ENCODE measurements at regions not wholly inside any gene's neighbourhood (a gene's known extent, or its start where the extent isn't known, plus 50 kb on each side); places are given as distances from the start of the nearest gene placed in this dataset.

GRCh38 chr3:168877899-168878298 is 782.2 kb upstream of the GOLIM4 start:
- Histone ChIP-seq H2BK120ac (ENCODE audit: low read depth, low read length) (no peak overlapping the region), H4K8ac (ENCODE audit: low read depth in 2 of 2, low read length in 2 of 2) (no peak overlapping the region), H2AK9ac (replicated peaks; ENCODE audit: low read depth, low read length, poor library complexity) (no peak overlapping the region), H4K91ac (ENCODE audit: insufficient read depth, low read depth, low read length) (no peak overlapping the region), H4K5ac (ENCODE audit: low read depth, low read length) (no peak overlapping the region), H3K14ac (replicated peaks; ENCODE audit: low read depth, low read length) (no peak overlapping the region), H3K4me3 (ENCODE audit: insufficient read depth, low read depth, low read length) (no peak overlapping the region), H4K20me1 (ENCODE audit: insufficient read depth, low read length) (no peaks in the 10 kb centered on the region), H3K4me1 (ENCODE audit: control insufficient read depth, insufficient read depth, low read length) (no peaks in the 10 kb centered on the region), H3K18ac (ENCODE audit: low read depth, low read length) (no peak overlapping the region), H2AK5ac (ENCODE audit: low read depth, low read length) (no peak overlapping the region), H3K27ac (ENCODE audit: insufficient read depth, low read length) (no peak overlapping the region), H2BK20ac (ENCODE audit: low read depth, low read length) (no peak overlapping the region), H3K23ac (ENCODE audit: low read depth, low read length) (no peak overlapping the region), H3K9me3 (ENCODE audit: control insufficient read depth, insufficient read depth, low read length) (no peaks in the 10 kb centered on the region), H3K9ac (ENCODE audit: low read depth, low read length) (no peak overlapping the region), H3K56ac (ENCODE audit: extremely low read depth, insufficient read depth, low read length) (no peak overlapping the region), H2BK5ac (ENCODE audit: low read depth, low read length, poor library complexity, severe bottlenecking) (no peak overlapping the region), H3K4ac (ENCODE audit: low read depth, low read length) (no peak overlapping the region), H2BK15ac (ENCODE audit: low read depth, low read length) (no peak overlapping the region), H2AFZ (replicated peaks; ENCODE audit: low read length, poor library complexity) (no peak overlapping the region), H3K36me3 (ENCODE audit: control insufficient read depth, insufficient read depth, low read length) (no peaks in the 10 kb centered on the region), H3K4me2 (ENCODE audit: low read depth, low read length) (no peak overlapping the region), H3K9me1 (ENCODE audit: insufficient read depth, low read length) (no peaks in the 10 kb centered on the region; the same call in 1 of the 2 replicates), H3K79me1 (ENCODE audit: low read depth in 1 of 2, low read length in 2 of 2) (no peaks in the 10 kb centered on the region), H3K27me3 (ENCODE audit: control insufficient read depth, insufficient read depth, low read length) (no peaks in the 10 kb centered on the region)
- no TSS peak for BruUV-seq (replicated peaks)
- no peak for ATAC-seq (ENCODE audit: low read depth)
- TF ChIP-seq MAFK (IDR thresholded peaks at IDR 0.05; ENCODE audit: low read depth, low read length) (no peak), FOS (IDR thresholded peaks at IDR 0.05; ENCODE audit: low read depth, low read length) (no peak), MXI1 (IDR thresholded peaks at IDR 0.05; ENCODE audit: borderline replicate concordance, low read depth, low read length) (no peak)
- WGBS, 2 experiments (ENCODE audit: extremely low coverage in 2 of 2, insufficient read length in 1 of 2): no CpG with 5 or more reads among the region's 1 CpG
- intact Hi-C loops (cut with micrococcal nuclease) (no loop called here), in situ Hi-C loops (cut with MboI; ENCODE audit: low sequenced_read_pairs) (no loop called here), dilution Hi-C loops (cut with HindIII; ENCODE audit: low sequenced_read_pairs, unreplicated experiment) (no loop called here)
- no peak for DNase-seq
- ChIA-PET POLR2A (ENCODE audit: unreplicated experiment) (no interaction called here), CTCF (interaction anchor here (0.6 to 1.6 kb wide), 2 partner anchors 9 to 445 kb away, joined by 3 to 4 read pairs; no protein-coding TSS in a partner anchor)
